IMR-90 (cell line): ENCODE measurements at regions not wholly inside any gene's neighbourhood (a gene's known extent, or its start where the extent isn't known, plus 50 kb on each side); places are given as distances from the start of the nearest gene placed in this dataset.

Source experiments
- ATAC-seq: fragments of 200-7000 bp; cut with Tn5 transposase; 2 replicates; pipeline ENCODE4 v1.9.1; 2020; ENCODE audit warnings: low read depth, mild to moderate bottlenecking, moderate library complexity
- BruUV-seq: library from RNA; stranded (reverse); fragments of 400-500 nt; replicated peaks from 2 replicates; lab custom pipeline; 2021; lab: Mats Ljungman, UMichigan
- CTCF ChIA-PET: fragments of 300-600 bp; formaldehyde crosslinking; extraction: SDS; loops from one replicate; lab custom pipeline; 2021; ENCODE audit warnings: antibody characterized with exemption; lab: Yijun Ruan, JAX
- POLR2A ChIA-PET: fragments of 300-600 bp; sonication (Branson Sonifier 250); formaldehyde crosslinking; loops from one replicate; lab custom pipeline; 2022; ENCODE audit warnings: antibody characterized with exemption; ENCODE audit not compliant: unreplicated experiment; lab: Charles Lee
- DNase-seq: peaks from one replicate; pipeline ENCODE4 v3.0.0; 2013
- H2AFZ ChIP-seq: replicated peaks from 2 replicates; pipeline ENCODE3; 2013; ENCODE audit warnings: low read length, mild to moderate bottlenecking; ENCODE audit not compliant: poor library complexity
- H2AK5ac ChIP-seq: 2 replicates; pipeline ENCODE4 v1.6.1; 2013; ENCODE audit warnings: low read depth, low read length, inconsistent platforms
- H2AK9ac ChIP-seq: replicated peaks from 2 replicates; pipeline ENCODE3; 2013; ENCODE audit warnings: mild to moderate bottlenecking, low read depth, low read length, moderate library complexity; ENCODE audit not compliant: poor library complexity
- H2BK120ac ChIP-seq: 2 replicates; pipeline ENCODE4 v1.6.1; 2013; ENCODE audit warnings: low read depth, low read length, inconsistent platforms
- H2BK15ac ChIP-seq: 3 replicates; pipeline ENCODE4 v1.6.1; 2013; ENCODE audit warnings: low read depth, low read length, inconsistent platforms
- H2BK20ac ChIP-seq: 2 replicates; pipeline ENCODE4 v1.6.1; 2013; ENCODE audit warnings: low read depth, mild to moderate bottlenecking, inconsistent platforms, low read length, moderate library complexity
- H2BK5ac ChIP-seq: 2 replicates; pipeline ENCODE4 v1.6.1; 2013; ENCODE audit warnings: mild to moderate bottlenecking, low read depth, low read length, inconsistent platforms; ENCODE audit not compliant: poor library complexity, severe bottlenecking
- H3K14ac ChIP-seq: replicated peaks from 2 replicates; pipeline ENCODE4 v1.6.1; 2013; ENCODE audit warnings: low read depth, low read length, inconsistent platforms
- H3K18ac ChIP-seq: 2 replicates; pipeline ENCODE4 v1.6.1; 2013; ENCODE audit warnings: low read depth, low read length, control low read depth
- H3K23ac ChIP-seq: 2 replicates; pipeline ENCODE4 v1.6.1; 2013; ENCODE audit warnings: low read depth, low read length, inconsistent platforms
- H3K27ac ChIP-seq: 2 replicates; pipeline ENCODE4 v1.5.1; 2013; ENCODE audit warnings: mild to moderate bottlenecking, control low read depth, low read length; ENCODE audit not compliant: insufficient read depth
- H3K27me3 ChIP-seq: 2 replicates; pipeline ENCODE4 v1.6.1; 2013; ENCODE audit warnings: low read length; ENCODE audit not compliant: control insufficient read depth, insufficient read depth
- H3K36me3 ChIP-seq: 2 replicates; pipeline ENCODE4 v1.6.1; 2013; ENCODE audit warnings: low read length, mixed read lengths; ENCODE audit not compliant: control insufficient read depth, insufficient read depth
- H3K4ac ChIP-seq: 2 replicates; pipeline ENCODE4 v1.6.1; 2013; ENCODE audit warnings: low read depth, low read length, inconsistent platforms
- H3K4me1 ChIP-seq: 2 replicates; pipeline ENCODE4 v1.6.1; 2013; ENCODE audit warnings: low read length, mixed read lengths; ENCODE audit not compliant: control insufficient read depth, insufficient read depth
- H3K4me2 ChIP-seq: 2 replicates; pipeline ENCODE4 v1.6.1; 2013; ENCODE audit warnings: low read depth, mild to moderate bottlenecking, control low read depth, low read length, moderate library complexity
- H3K4me3 ChIP-seq: 2 replicates; pipeline ENCODE4 v1.5.1; 2013; ENCODE audit warnings: low read depth, mild to moderate bottlenecking, control low read depth, low read length, moderate library complexity; ENCODE audit not compliant: insufficient read depth
- H3K56ac ChIP-seq: 2 replicates; pipeline ENCODE4 v1.6.1; 2013; ENCODE audit warnings: low read length, inconsistent platforms; ENCODE audit not compliant: insufficient read depth; ENCODE audit errors: extremely low read depth
- H3K79me1 ChIP-seq, 2 experiments: 2 replicates each; pipeline ENCODE4 v1.6.1; 2013; ENCODE audit warnings: low read length in 2 of 2, inconsistent platforms in 1 of 2, low read depth in 1 of 2
- H3K9ac ChIP-seq: 2 replicates; pipeline ENCODE4 v1.6.1; 2013; ENCODE audit warnings: low read depth, low read length, control low read depth
- H3K9me1 ChIP-seq: 2 replicates; pipeline ENCODE4 v1.6.1; 2013; ENCODE audit warnings: low read length, inconsistent platforms; ENCODE audit not compliant: insufficient read depth
- H3K9me3 ChIP-seq: 2 replicates; pipeline ENCODE4 v1.6.1; 2013; ENCODE audit warnings: low read length; ENCODE audit not compliant: control insufficient read depth, insufficient read depth
- H4K20me1 ChIP-seq: 2 replicates; pipeline ENCODE4 v1.6.1; 2013; ENCODE audit warnings: low read length, inconsistent platforms; ENCODE audit not compliant: insufficient read depth
- H4K5ac ChIP-seq: 2 replicates; pipeline ENCODE4 v1.6.1; 2013; ENCODE audit warnings: mild to moderate bottlenecking, low read depth, low read length, control low read depth
- H4K8ac ChIP-seq, 2 experiments: 2 replicates each; pipeline ENCODE4 v1.6.1; 2013; ENCODE audit warnings: low read depth in 2 of 2, low read length in 2 of 2, control low read depth in 1 of 2, inconsistent platforms in 1 of 2
- H4K91ac ChIP-seq: 2 replicates; pipeline ENCODE4 v1.6.1; 2013; ENCODE audit warnings: low read depth, low read length, inconsistent platforms; ENCODE audit not compliant: insufficient read depth
- CEBPB ChIP-seq: IDR thresholded peaks from 2 replicates; pipeline ENCODE4 v1.6.1; 2012; ENCODE audit warnings: low read depth, low read length, improper control_type of control experiment
- CHD1 ChIP-seq: IDR thresholded peaks from 2 replicates; pipeline ENCODE4 v1.6.1; 2012; ENCODE audit warnings: low read depth, low read length, improper control_type of control experiment
- CTCF ChIP-seq: conservative IDR thresholded peaks from 2 replicates; pipeline ENCODE4 v1.5.1; 2012; ENCODE audit warnings: mild to moderate bottlenecking, low read depth, low read length, improper control_type of control experiment
- ELK1 ChIP-seq: fragments of 150-350 bp; IDR thresholded peaks from 2 replicates; pipeline ENCODE4 v1.6.1; 2016; ENCODE audit warnings: low read depth, mild to moderate bottlenecking, low read length, moderate library complexity, borderline replicate concordance
- FOS ChIP-seq: fragments of 150-350 bp; IDR thresholded peaks from 2 replicates; pipeline ENCODE4 v1.6.1; 2016; ENCODE audit warnings: low read depth, low read length
- MAZ ChIP-seq: IDR thresholded peaks from 2 replicates; pipeline ENCODE4 v1.6.1; 2012; ENCODE audit warnings: low read depth, mild to moderate bottlenecking, low read length, improper control_type of control experiment, moderate library complexity, borderline replicate concordance
- MXI1 ChIP-seq: IDR thresholded peaks from 2 replicates; pipeline ENCODE4 v1.6.1; 2012; ENCODE audit warnings: low read depth, mild to moderate bottlenecking, low read length, moderate library complexity, borderline replicate concordance
- NFE2L2 ChIP-seq: fragments of 150-350 bp; IDR thresholded peaks from 2 replicates; pipeline ENCODE4 v1.6.1; 2016; ENCODE audit warnings: low read depth, mild to moderate bottlenecking, low read length
- POLR2A ChIP-seq: IDR thresholded peaks from 2 replicates; pipeline ENCODE4 v1.6.1; 2012; ENCODE audit warnings: mild to moderate bottlenecking, low read depth, low read length
- RAD21 ChIP-seq: IDR thresholded peaks from 2 replicates; pipeline ENCODE4 v1.6.1; 2012; ENCODE audit warnings: low read length, improper control_type of control experiment
- RCOR1 ChIP-seq: IDR thresholded peaks from 2 replicates; pipeline ENCODE4 v1.6.1; 2012; ENCODE audit warnings: mild to moderate bottlenecking, low read length, improper control_type of control experiment; ENCODE audit not compliant: insufficient replicate concordance
- RFX5 ChIP-seq: IDR thresholded peaks from 2 replicates; pipeline ENCODE4 v1.8.0; 2012; ENCODE audit warnings: low read depth, mild to moderate bottlenecking, low read length, moderate library complexity
- USF2 ChIP-seq: fragments of 150-350 bp; IDR thresholded peaks from 2 replicates; pipeline ENCODE4 v1.6.1; 2017; ENCODE audit warnings: mild to moderate bottlenecking, antibody characterized with exemption, low read length, low read depth
- WGBS, 2 experiments: methylation state at CpG; one replicate each; pipeline versions ENCODE4 v1.1.5 to v1.1.7; 2013; ENCODE audit warnings: missing lambda C conversion rate in 2 of 2; ENCODE audit not compliant: insufficient read length in 1 of 2; ENCODE audit errors: extremely low coverage in 2 of 2; 5-methylcytosine and 5-hydroxymethylcytosine counted together
- dilution Hi-C: fragments of 300-500 bp; cut with HindIII; formaldehyde crosslinking; loops from one replicate; pipeline ENCODE4 v1.14.3; 2018; ENCODE audit warnings: low sequenced_read_pairs; ENCODE audit not compliant: unreplicated experiment
- in situ Hi-C: fragments of 300-500 bp; cut with MboI; formaldehyde crosslinking; loops from 3 replicates; pipeline ENCODE4 v1.14.3; 2019; ENCODE audit warnings: low sequenced_read_pairs, inconsistent platforms, mixed read lengths
- intact Hi-C: fragments of 100-400 bp; cut with micrococcal nuclease; formaldehyde crosslinking; loops from 2 replicates; pipeline ENCODE4 v1.10.0; 2022

- no peak overlapping the region for H3K4me2 ChIP-seq
- no TSS peak for BruUV-seq
- H3K36me3 ChIP-seq = no peaks in the 10 kb centered on the region
- ATAC-seq (no peak), DNase-seq (no peak)
- no peak overlapping the region for H3K18ac ChIP-seq
- ChIA-PET POLR2A (no interaction called here), CTCF (interaction anchor here (0.7 to 1.2 kb wide), 2 partner anchors 8 to 415 kb away, joined by 3 read pairs; no protein-coding TSS in a partner anchor)
- no peak overlapping the region for H3K4me3 ChIP-seq
- H2AK9ac ChIP-seq = no peak overlapping the region
- H3K9me1 ChIP-seq = no peaks in the 10 kb centered on the region
- no peak overlapping the region for H3K56ac ChIP-seq
- no peak overlapping the region for H3K9ac ChIP-seq
- TF ChIP-seq MAZ = no peak
- TF ChIP-seq POLR2A = no peak
- TF ChIP-seq CHD1 = no peak
- no peak for TF ChIP-seq FOS
- TF ChIP-seq CTCF = no peak
- TF ChIP-seq RFX5 = no peak
- no peak for TF ChIP-seq ELK1
- TF ChIP-seq RAD21 = no peak
- TF ChIP-seq NFE2L2 = no peak
- TF ChIP-seq RCOR1 = no peak
- no peak for TF ChIP-seq CEBPB
- TF ChIP-seq MXI1 = no peak
- no peak for TF ChIP-seq USF2
- H4K20me1 ChIP-seq = no peaks in the 10 kb centered on the region
- H4K91ac ChIP-seq = no peak overlapping the region
- in situ Hi-C loops = no loop called here
- no peak overlapping the region for H4K8ac ChIP-seq
- no peak overlapping the region for H3K4ac ChIP-seq
- H3K79me1 ChIP-seq = no peaks in the 10 kb centered on the region
- H3K9me3 ChIP-seq = no peaks in the 10 kb centered on the region
- H4K5ac ChIP-seq = no peak overlapping the region
- no peak overlapping the region for H2BK5ac ChIP-seq
- no peaks in the 10 kb centered on the region for H3K4me1 ChIP-seq
- no peak overlapping the region for H2BK120ac ChIP-seq
- no peak overlapping the region for H3K23ac ChIP-seq
- no peak overlapping the region for H2AFZ ChIP-seq
- no peak overlapping the region for H3K27ac ChIP-seq
- H3K14ac ChIP-seq = no peak overlapping the region
- H2AK5ac ChIP-seq = no peak overlapping the region
- H2BK20ac ChIP-seq = no peak overlapping the region
- no peaks in the 10 kb centered on the region for H3K27me3 ChIP-seq
- no peak overlapping the region for H2BK15ac ChIP-seq
- intact Hi-C loops = no loop called here
- 100% methylated on average over 1 of the region's 1 CpG; no CpG with 5 or more reads in 1 of the 2 experiments for WGBS, 2 experiments
- dilution Hi-C loops = no loop called here
Measured at GRCh38 chr3:117137065-117137464, 427.5 kb downstream of the TUSC7 start.
